PC-3 (cell line): ENCODE measurements at regions not wholly inside any gene's neighbourhood (a gene's known extent, or its start where the extent isn't known, plus 50 kb on each side); places are given as distances from the start of the nearest gene placed in this dataset.

Experiments
- ATAC-seq: fragments of 200-7000 bp; cut with Tn5 transposase; 2 replicates; pipeline ENCODE4 v1.9.1; 2020; ENCODE audit warnings: mild to moderate bottlenecking, moderate library complexity
- BruUV-seq: library from RNA; stranded (reverse); fragments of 400-500 nt; replicated peaks from 2 replicates; lab custom pipeline; 2021; lab: Mats Ljungman, UMichigan
- CTCF ChIA-PET: fragments of 300-600 bp; sonication (Branson Sonifier 250); formaldehyde crosslinking; loops from one replicate; lab custom pipeline; 2022; ENCODE audit warnings: antibody characterized with exemption; lab: Charles Lee
- POLR2A ChIA-PET: fragments of 300-600 bp; sonication (Branson Sonifier 250); formaldehyde crosslinking; loops from one replicate; lab custom pipeline; 2022; ENCODE audit warnings: antibody characterized with exemption; ENCODE audit not compliant: unreplicated experiment; lab: Charles Lee
- DNase-seq: peaks from one replicate; pipeline ENCODE4 v3.0.0-alpha.2; 2015
- H2AFZ ChIP-seq: fragments of 300-600 bp; sonication (generic); 2 replicates; pipeline ENCODE4 v1.6.0; 2016; ENCODE audit warnings: antibody characterized with exemption, low read length
- H3F3A ChIP-seq: fragments of 300-600 bp; sonication (generic); one replicate; pipeline ENCODE4 v1.6.0; 2017; ENCODE audit warnings: antibody characterized with exemption, low read length, control low read depth, mild to moderate bottlenecking; ENCODE audit not compliant: unreplicated experiment
- H3K27ac ChIP-seq: fragments of 300-600 bp; sonication (generic); 2 replicates; pipeline ENCODE4 v1.5.1; 2016; ENCODE audit warnings: mild to moderate bottlenecking, low read length
- H3K27me3 ChIP-seq: fragments of 300-600 bp; sonication (generic); 2 replicates; pipeline ENCODE4 v1.6.1; 2016; ENCODE audit warnings: low read length, mixed read lengths
- H3K36me3 ChIP-seq: fragments of 300-600 bp; sonication (generic); 2 replicates; pipeline ENCODE4 v1.6.1; 2016; ENCODE audit warnings: low read depth, mixed run types, low read length, mixed read lengths
- H3K4me1 ChIP-seq: fragments of 300-600 bp; sonication (generic); 2 replicates; pipeline ENCODE4 v1.5.1; 2016; ENCODE audit warnings: low read length; ENCODE audit not compliant: insufficient read depth
- H3K4me2 ChIP-seq: fragments of 300-600 bp; sonication (generic); 2 replicates; pipeline ENCODE4 v1.6.0; 2016; ENCODE audit warnings: low read length
- H3K4me3 ChIP-seq: fragments of 300-600 bp; sonication (generic); 2 replicates; pipeline ENCODE4 v1.5.1; 2016; ENCODE audit warnings: mild to moderate bottlenecking, low read length, mixed read lengths
- H3K79me2 ChIP-seq: fragments of 300-600 bp; sonication (generic); 2 replicates; pipeline ENCODE4 v1.6.1; 2017; ENCODE audit warnings: low read length, mixed read lengths
- H3K9ac ChIP-seq: fragments of 300-600 bp; sonication (generic); 2 replicates; pipeline ENCODE4 v1.6.0; 2016; ENCODE audit warnings: mild to moderate bottlenecking, low read length
- H3K9me2 ChIP-seq: fragments of 300-600 bp; sonication (generic); replicated peaks from 2 replicates; pipeline ENCODE4 v1.6.1; 2016; ENCODE audit warnings: mixed run types, low read length, mixed read lengths
- H3K9me3 ChIP-seq: fragments of 300-600 bp; sonication (generic); 2 replicates; pipeline ENCODE4 v1.6.1; 2016; ENCODE audit warnings: low read length, mixed read lengths
- H4K20me1 ChIP-seq: fragments of 300-600 bp; sonication (generic); 2 replicates; pipeline ENCODE4 v1.6.1; 2016; ENCODE audit warnings: low read length, mixed read lengths
- CTCF ChIP-seq: fragments of 300-600 bp; sonication (generic); conservative IDR thresholded peaks from 2 replicates; pipeline ENCODE4 v1.5.1; 2017; ENCODE audit warnings: antibody characterized with exemption, low read depth, mild to moderate bottlenecking, low read length
- EZH2 ChIP-seq: fragments of 300-600 bp; sonication (generic); IDR thresholded peaks from one replicate; pipeline ENCODE4 v1.6.1; 2017; ENCODE audit warnings: antibody characterized with exemption, mild to moderate bottlenecking, low read length; ENCODE audit not compliant: unreplicated experiment
- EZH2phosphoT487 ChIP-seq: fragments of 300-600 bp; sonication (generic); IDR thresholded peaks from 2 replicates; pipeline ENCODE4 v1.6.1; 2018; ENCODE audit warnings: mild to moderate bottlenecking, antibody characterized with exemption, low read length, borderline replicate concordance
- intact Hi-C: fragments of 100-400 bp; cut with micrococcal nuclease; formaldehyde crosslinking; loops from 2 replicates; pipeline ENCODE4 v1.9.0; 2023

- H3K4me2 ChIP-seq = no peak overlapping the region
- no peak overlapping the region for H3K27ac ChIP-seq
- H3K36me3 ChIP-seq = no peaks in the 10 kb centered on the region
- no peak overlapping the region for H3K4me3 ChIP-seq
- no peaks in the 10 kb centered on the region for H3K9me3 ChIP-seq
- H3K79me2 ChIP-seq = no peaks in the 10 kb centered on the region
- H2AFZ ChIP-seq = no peak overlapping the region
- H4K20me1 ChIP-seq = no peaks in the 10 kb centered on the region
- no peaks in the 10 kb centered on the region for H3F3A ChIP-seq
- BruUV-seq = no TSS peak
- H3K9ac ChIP-seq = no peak overlapping the region
- POLR2A ChIA-PET = no interaction called here
- H3K4me1 ChIP-seq = no peaks in the 10 kb centered on the region
- intact Hi-C loops = no loop called here
- DNase-seq (no peak), ATAC-seq (no peak)
- no peaks in the 10 kb centered on the region for H3K9me2 ChIP-seq
- CTCF ChIA-PET = no interaction called here
- H3K27me3 ChIP-seq = no peaks in the 10 kb centered on the region
- TF ChIP-seq CTCF = no peak
- TF ChIP-seq EZH2 = no peak
- no peak for TF ChIP-seq EZH2phosphoT487
Measured at GRCh38 chr3:193008654-193009053, 91.0 kb upstream of the MB21D2 start.

GRCh38 chr3:193010191-193010590 is 92.5 kb upstream of the MB21D2 start:
- H3K79me2 ChIP-seq = no peaks in the 10 kb centered on the region
- no peak overlapping the region for H3K4me2 ChIP-seq
- no peak overlapping the region for H3K9ac ChIP-seq
- POLR2A ChIA-PET = no interaction called here
- H3K9me3 ChIP-seq = no peaks in the 10 kb centered on the region
- no peak overlapping the region for H3K27ac ChIP-seq
- DNase-seq (no peak), ATAC-seq (no peak)
- H3F3A ChIP-seq = no peaks in the 10 kb centered on the region
- no peak overlapping the region for H2AFZ ChIP-seq
- BruUV-seq = no TSS peak
- CTCF ChIA-PET = no interaction called here
- no peaks in the 10 kb centered on the region for H3K9me2 ChIP-seq
- H3K27me3 ChIP-seq = no peaks in the 10 kb centered on the region
- no peak overlapping the region for H3K4me3 ChIP-seq
- intact Hi-C loops = no loop called here
- H3K4me1 ChIP-seq = no peaks in the 10 kb centered on the region
- H3K36me3 ChIP-seq = no peaks in the 10 kb centered on the region
- TF ChIP-seq CTCF = no peak
- TF ChIP-seq EZH2 = no peak
- TF ChIP-seq EZH2phosphoT487 = no peak
- no peaks in the 10 kb centered on the region for H4K20me1 ChIP-seq

- Histone ChIP-seq H3K9me2 (no peaks in the 10 kb centered on the region), H2AFZ (no peak overlapping the region), H3K4me3 (no peak overlapping the region), H3K79me2 (no peaks in the 10 kb centered on the region), H3K36me3 (no peaks in the 10 kb centered on the region), H3K27me3 (no peaks in the 10 kb centered on the region), H3K4me1 (no peaks in the 10 kb centered on the region), H3K27ac (no peak overlapping the region), H3F3A (no peaks in the 10 kb centered on the region), H4K20me1 (no peaks in the 10 kb centered on the region), H3K4me2 (no peak overlapping the region), H3K9ac (no peak overlapping the region), H3K9me3 (no peaks in the 10 kb centered on the region)
- BruUV-seq = no TSS peak
- CTCF ChIA-PET = interaction anchor here (0.5 kb wide), 1 partner anchor 124 kb away, joined by 3 read pairs; no protein-coding TSS in a partner anchor
- TF ChIP-seq EZH2 (no peak), CTCF (no peak), EZH2phosphoT487 (no peak)
- intact Hi-C loops = no loop called here
- DNase-seq (no peak), ATAC-seq (no peak)
- POLR2A ChIA-PET = no interaction called here
Measured at GRCh38 chr3:193011958-193012357, 94.3 kb upstream of the MB21D2 start.
